Breast epithelium (tissue), 4 donors: ENCODE measurements at regions not wholly inside any gene's neighbourhood (a gene's known extent, or its start where the extent isn't known, plus 50 kb on each side); places are given as distances from the start of the nearest gene placed in this dataset.

Experiments
- DNase-seq, 2 donors: peaks; one replicate each; pipeline ENCODE4 v3.0.0-alpha.2; 2019; ENCODE audit warnings: low spot score in 2 of 2
- H3K27ac ChIP-seq, 2 donors: fragments of 200-600 bp; sonication (generic) in 1 of 2; one replicate each; pipeline ENCODE4 v1.5.1; 2016 to 2019; ENCODE audit warnings: mild to moderate bottlenecking in 1 of 2
- H3K27me3 ChIP-seq, 2 donors: fragments of 200-600 bp; sonication (generic) in 1 of 2; one replicate each; pipeline versions ENCODE4 v1.5.1 to v1.6.0; 2017 to 2019; ENCODE audit warnings: control low read depth in 1 of 2, mild to moderate bottlenecking in 1 of 2
- H3K36me3 ChIP-seq: fragments of 200-600 bp; one replicate; pipeline ENCODE4 v1.5.1; 2019
- H3K4me1 ChIP-seq, 2 donors: fragments of 200-600 bp; sonication (generic); one replicate each; pipeline ENCODE4 v1.5.1; 2016 to 2019; ENCODE audit warnings: control low read depth in 1 of 2
- H3K4me3 ChIP-seq, 3 donors: fragments of 200-600 bp; sonication (generic); 1 replicate in 2 of 3; 2 replicates in 1 of 3; pipeline ENCODE4 v1.5.1; 2016 to 2019; ENCODE audit warnings: mild to moderate bottlenecking in 3 of 3, moderate library complexity in 2 of 3
- H3K9me3 ChIP-seq, 2 donors: fragments of 200-600 bp; sonication (generic) in 1 of 2; one replicate each; pipeline ENCODE4 v1.5.1; 2016 to 2019; ENCODE audit warnings: control low read depth in 1 of 2
- CTCF ChIP-seq, 3 donors: fragments of 450-650 bp; IDR thresholded peaks; one replicate each; pipeline ENCODE4 v1.5.1; 2016 to 2017; ENCODE audit warnings: antibody characterized with exemption in 3 of 3, mild to moderate bottlenecking in 3 of 3, moderate library complexity in 3 of 3
- POLR2A ChIP-seq: fragments of 450-650 bp; IDR thresholded peaks from one replicate; pipeline ENCODE4 v1.6.1; 2016; ENCODE audit warnings: antibody characterized with exemption, mild to moderate bottlenecking, moderate library complexity
- POLR2AphosphoS5 ChIP-seq, 3 donors: sonication (generic); formaldehyde crosslinking; IDR thresholded peaks; one replicate each; pipeline ENCODE4 v1.6.1; 2017; ENCODE audit warnings: antibody characterized with exemption in 3 of 3
- intact Hi-C: fragments of 100-400 bp; cut with DNase I; formaldehyde crosslinking; loops from one replicate; pipeline ENCODE4 v1.15.1; 2023; ENCODE audit warnings: low total_unique reads

- Histone ChIP-seq H3K4me3 (no peak overlapping the region), H3K4me1 (no peaks in the 10 kb centered on the region), H3K27ac (no peak overlapping the region), H3K9me3 (no peaks in the 10 kb centered on the region), H3K36me3 (no peaks in the 10 kb centered on the region), H3K27me3 (no peaks in the 10 kb centered on the region)
- TF ChIP-seq POLR2AphosphoS5 (IDR thresholded peaks at IDR 0.05) (no peak), CTCF (IDR thresholded peaks at IDR 0.05) (no peak), POLR2A (no peak)
- no peak for DNase-seq
- intact Hi-C loops, result no loop called here
These were observed 293.5 kb upstream of the FSTL5 start for GRCh38 chr4:162457071-162457865.

GRCh38 chr4:162456106-162456505 is 292.3 kb upstream of the FSTL5 start:
- intact Hi-C loops, result no loop called here
- TF ChIP-seq POLR2A (no peak), CTCF (IDR thresholded peaks at IDR 0.05) (no peak), POLR2AphosphoS5 (IDR thresholded peaks at IDR 0.05) (no peak)
- Histone ChIP-seq H3K4me3 (no peak overlapping the region), H3K9me3 (no peaks in the 10 kb centered on the region), H3K27ac (no peak overlapping the region), H3K4me1 (no peaks in the 10 kb centered on the region), H3K27me3 (no peaks in the 10 kb centered on the region), H3K36me3 (no peaks in the 10 kb centered on the region)
- DNase-seq, result no peak

- no peaks in the 10 kb centered on the region for H3K4me1 ChIP-seq
- no peak for DNase-seq
- no peaks in the 10 kb centered on the region for H3K9me3 ChIP-seq
- no peak overlapping the region for H3K27ac ChIP-seq
- no peak overlapping the region for H3K4me3 ChIP-seq
- H3K36me3 ChIP-seq, result no peaks in the 10 kb centered on the region
- TF ChIP-seq CTCF (IDR thresholded peaks at IDR 0.05), result no peak
- no peak for TF ChIP-seq POLR2A
- no peak for TF ChIP-seq POLR2AphosphoS5 (IDR thresholded peaks at IDR 0.05)
- no peaks in the 10 kb centered on the region for H3K27me3 ChIP-seq
- intact Hi-C loops, result no loop called here
These were observed 286.8 kb upstream of the FSTL5 start for GRCh38 chr4:162450531-162451035.

- Histone ChIP-seq H3K9me3 (no peaks in the 10 kb centered on the region), H3K27me3 (no peaks in the 10 kb centered on the region), H3K4me1 (no peaks in the 10 kb centered on the region), H3K4me3 (no peak overlapping the region), H3K36me3 (no peaks in the 10 kb centered on the region), H3K27ac (no peak overlapping the region)
- TF ChIP-seq POLR2AphosphoS5 (IDR thresholded peaks at IDR 0.05) (no peak), POLR2A (no peak), CTCF (IDR thresholded peaks at IDR 0.05) (no peak)
- intact Hi-C loops, result no loop called here
- DNase-seq, result no peak
These were observed 279.7 kb upstream of the FSTL5 start for GRCh38 chr4:162443510-162443909.

GRCh38 chr4:162442128-162442527 is 278.3 kb upstream of the FSTL5 start:
- no peaks in the 10 kb centered on the region for H3K27me3 ChIP-seq
- no peaks in the 10 kb centered on the region for H3K4me1 ChIP-seq
- DNase-seq, result no peak
- H3K36me3 ChIP-seq, result no peaks in the 10 kb centered on the region
- no peak for TF ChIP-seq CTCF (IDR thresholded peaks at IDR 0.05)
- TF ChIP-seq POLR2AphosphoS5 (IDR thresholded peaks at IDR 0.05), result no peak
- no peak for TF ChIP-seq POLR2A
- no peak overlapping the region for H3K27ac ChIP-seq
- H3K4me3 ChIP-seq, result no peak overlapping the region
- H3K9me3 ChIP-seq, result no peaks in the 10 kb centered on the region
- intact Hi-C loops, result no loop called here
